SK-N-MC (cell line): ENCODE measurements at regions not wholly inside any gene's neighbourhood (a gene's known extent, or its start where the extent isn't known, plus 50 kb on each side); places are given as distances from the start of the nearest gene placed in this dataset.

Experiments used
- EZH2 ChIP-seq: fragments of 200-600 bp; sonication (generic); IDR thresholded peaks from one replicate; pipeline ENCODE4 v1.6.1; 2017; ENCODE audit warnings: antibody characterized with exemption
- FOXP2 ChIP-seq: optimal IDR thresholded peaks from 2 replicates; pipeline ENCODE3; 2011; ENCODE audit warnings: mild to moderate bottlenecking, moderate library complexity; ENCODE audit not compliant: insufficient read depth; ENCODE audit errors: extremely low read length, control extremely low read depth
- POLR2AphosphoS5 ChIP-seq: IDR thresholded peaks from 2 replicates; pipeline ENCODE4 v1.6.1; 2012; ENCODE audit warnings: mild to moderate bottlenecking, low read depth, low read length, borderline replicate concordance

- TF ChIP-seq POLR2AphosphoS5 (peak; percentile 66; the same call in 1 of the 2 replicates), EZH2 (no peak), FOXP2 (no peak)
These were observed 997.9 kb upstream of the POT1 start for GRCh38 chr7:125927556-125927955.
